ENCODE measurements at regions not wholly inside any gene's neighbourhood (a gene's known extent, or its start where the extent isn't known, plus 50 kb on each side); places are given as distances from the start of the nearest gene placed in this dataset.

DNA sequence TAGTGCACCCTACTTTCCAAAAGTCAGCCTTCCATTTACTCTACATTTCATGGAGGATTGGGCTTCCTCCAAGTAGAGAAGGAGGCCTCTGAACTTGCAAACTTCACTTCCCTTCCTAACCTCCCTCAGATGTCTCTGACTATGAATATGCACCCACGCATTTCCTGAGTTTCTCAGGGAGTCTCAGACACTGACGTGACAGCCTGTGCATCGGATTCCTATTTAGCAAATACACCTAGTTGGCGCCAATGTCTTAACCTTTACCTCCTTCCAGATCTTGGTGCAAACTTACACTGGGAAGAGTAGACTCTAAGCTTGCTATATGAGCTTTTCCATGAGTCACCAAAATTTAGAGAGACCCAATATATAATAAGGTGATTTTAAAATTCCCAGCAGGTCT is 920.1 kb upstream of the AUTS2 start:
- Mint-ChIP-seq H3K9me3 (peaks cover 5% of the 10 kb centered on the region), H3K4me1 (no peaks in the 10 kb centered on the region), H3K27ac (no peak overlapping the region), H3K4me3 (no peak overlapping the region), H3K36me3 (no peaks in the 10 kb centered on the region), H3K27me3 (no peaks in the 10 kb centered on the region)

DNA sequence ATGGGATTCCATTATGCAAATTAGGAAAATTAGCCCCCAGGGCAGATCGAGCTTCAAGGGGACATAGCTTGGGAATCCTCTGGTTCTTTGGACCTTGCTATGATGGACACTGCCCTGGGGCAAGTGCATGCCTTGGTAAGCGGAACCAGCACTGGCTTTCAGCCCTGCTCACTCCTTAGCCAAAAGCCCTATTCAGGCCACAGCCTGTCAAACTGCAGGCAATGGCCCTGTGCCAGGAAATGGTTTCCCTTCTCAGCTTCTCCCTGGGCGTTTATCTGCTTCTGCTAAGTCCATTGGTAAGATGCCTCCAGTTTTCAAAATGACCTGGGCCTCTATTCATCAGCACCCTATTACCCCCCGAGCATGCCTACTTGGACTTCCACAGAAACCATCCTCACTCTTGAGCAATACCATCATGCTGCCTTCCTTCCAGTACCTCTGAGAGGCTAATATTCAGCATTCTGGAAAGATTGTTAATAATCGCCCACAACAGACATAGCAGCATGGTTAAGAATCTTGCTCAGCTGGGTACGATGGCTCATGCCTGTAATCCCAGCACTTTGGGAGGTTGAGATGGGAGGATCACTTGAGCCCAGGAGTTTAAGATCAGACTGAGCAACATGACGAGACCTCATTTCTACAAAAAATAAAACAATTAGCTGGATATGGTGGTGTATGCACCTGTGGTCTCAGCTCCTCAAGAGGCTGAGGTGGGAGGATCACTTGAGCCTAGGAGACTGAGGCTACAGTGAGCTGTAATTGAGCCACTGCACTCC is 918.6 kb upstream of the AUTS2 start:
- Mint-ChIP-seq H3K27me3 (no peaks in the 10 kb centered on the region), H3K9me3 (peaks cover 5% of the 10 kb centered on the region), H3K4me3 (no peak overlapping the region), H3K36me3 (no peaks in the 10 kb centered on the region), H3K27ac (no peak overlapping the region), H3K4me1 (no peaks in the 10 kb centered on the region)

DNA sequence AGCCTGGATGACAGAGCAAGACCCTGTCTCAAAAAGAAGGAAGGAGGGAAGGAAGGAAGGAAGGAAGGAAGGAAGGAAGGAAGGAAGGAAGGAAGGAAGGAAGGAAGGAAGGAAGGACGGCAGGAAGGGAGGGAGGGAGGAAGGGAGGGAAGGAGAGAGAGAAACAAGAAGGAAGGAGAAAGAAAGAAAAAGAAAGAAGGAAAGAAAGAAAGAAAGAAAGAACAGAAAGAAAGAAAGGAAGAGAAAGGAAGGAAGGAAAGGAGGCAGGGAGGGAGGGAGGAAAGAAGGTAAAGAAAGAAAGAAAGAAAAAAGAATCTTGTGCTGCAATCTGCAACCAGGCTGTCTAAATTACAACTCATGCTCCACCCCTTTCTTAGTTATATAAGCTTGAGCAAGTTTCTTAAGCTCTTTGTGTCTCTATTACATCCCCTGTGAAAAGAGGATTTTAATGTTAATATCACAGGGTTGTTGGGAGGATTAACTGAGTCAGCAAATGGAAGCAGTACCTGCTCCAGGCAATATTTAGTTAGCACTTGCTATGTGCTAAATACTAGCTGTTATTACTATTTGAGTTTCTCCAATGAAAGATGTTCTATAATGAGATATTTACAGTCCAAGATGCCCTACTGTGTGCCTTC is 917.9 kb upstream of the AUTS2 start:
- Mint-ChIP-seq H3K4me3 (no peak overlapping the region), H3K27me3 (no peaks in the 10 kb centered on the region), H3K9me3 (peaks cover 3% of the 10 kb centered on the region), H3K27ac (no peak overlapping the region), H3K36me3 (no peaks in the 10 kb centered on the region), H3K4me1 (no peaks in the 10 kb centered on the region)

DNA sequence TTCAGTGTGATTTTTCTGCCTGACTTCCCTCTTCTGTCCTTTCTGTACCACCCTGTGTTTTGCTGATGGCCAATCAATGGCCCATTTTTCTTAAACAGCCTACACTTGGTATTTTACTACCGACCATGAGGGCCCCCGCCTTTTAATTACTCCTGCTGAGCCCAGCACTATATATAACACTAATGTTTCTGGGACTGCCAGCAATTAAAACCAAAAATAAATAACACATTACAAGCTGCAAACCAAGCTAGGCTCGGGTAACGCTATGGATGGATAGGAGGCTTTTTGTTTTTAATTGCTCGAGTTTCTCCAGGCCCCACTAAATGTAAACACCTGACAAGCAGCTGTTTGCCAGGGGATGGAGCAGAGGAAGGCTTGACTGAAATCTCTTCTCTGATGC is 915.4 kb upstream of the AUTS2 start:
- no peak overlapping the region for H3K27ac Mint-ChIP-seq
- no peaks in the 10 kb centered on the region for H3K9me3 Mint-ChIP-seq
- no peaks in the 10 kb centered on the region for H3K36me3 Mint-ChIP-seq
- no peak overlapping the region for H3K4me3 Mint-ChIP-seq
- H3K4me1 Mint-ChIP-seq, result no peaks in the 10 kb centered on the region
- H3K27me3 Mint-ChIP-seq, result no peaks in the 10 kb centered on the region

DNA sequence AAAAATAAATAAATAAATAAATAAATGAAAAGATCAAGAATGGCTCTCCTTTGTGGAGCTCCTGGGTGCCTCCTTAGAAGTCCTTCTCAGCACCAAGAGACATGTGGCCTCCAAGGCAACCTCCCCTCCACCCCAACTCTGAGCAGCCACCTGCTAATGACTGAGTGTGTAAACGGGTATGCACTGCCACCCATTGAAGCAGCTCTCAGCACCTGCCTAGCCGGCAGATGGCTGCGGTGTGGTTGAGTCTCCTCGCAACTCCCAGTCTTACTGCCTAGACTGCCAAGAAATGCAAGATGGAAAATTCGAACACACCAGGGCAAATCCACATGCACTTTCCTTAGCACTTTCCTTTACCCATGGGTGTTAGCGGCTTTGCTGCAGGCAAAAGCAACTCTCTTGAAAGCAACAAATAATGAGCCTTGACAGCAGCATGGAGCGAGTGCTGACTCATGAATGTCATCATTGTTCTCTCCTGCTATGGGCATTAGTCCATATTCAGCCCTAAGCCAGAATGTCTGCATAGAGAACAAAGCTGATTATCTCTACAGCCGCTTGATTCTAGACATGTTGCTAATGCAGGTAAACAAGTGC is 913.9 kb upstream of the AUTS2 start:
- Mint-ChIP-seq H3K36me3 (no peaks in the 10 kb centered on the region), H3K27ac (no peak overlapping the region), H3K4me1 (no peaks in the 10 kb centered on the region), H3K4me3 (no peak overlapping the region), H3K9me3 (peaks cover 7% of the 10 kb centered on the region), H3K27me3 (no peaks in the 10 kb centered on the region)

DNA sequence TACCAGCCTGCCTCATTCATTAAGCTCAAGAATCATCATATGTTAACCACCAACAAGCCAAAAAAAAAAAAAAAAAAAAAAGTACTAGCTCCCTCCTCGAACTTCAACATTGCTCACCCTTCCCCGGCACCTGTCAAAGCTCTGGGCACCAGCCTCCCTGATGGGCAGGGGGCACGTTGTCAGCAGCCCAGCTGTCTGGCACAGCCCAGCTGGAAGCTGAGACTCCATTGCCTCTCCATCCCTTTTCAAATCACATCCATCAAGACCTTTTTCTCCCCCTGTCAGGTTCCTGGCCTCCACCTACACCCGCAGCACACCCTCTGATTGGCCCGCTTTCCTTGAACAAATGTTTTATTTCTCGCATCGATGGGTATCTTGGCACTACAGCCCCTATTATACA is 913.3 kb upstream of the AUTS2 start:
- H3K4me3 Mint-ChIP-seq, result no peak overlapping the region
- no peaks in the 10 kb centered on the region for H3K36me3 Mint-ChIP-seq
- no peak overlapping the region for H3K27ac Mint-ChIP-seq
- peaks cover 7% of the 10 kb centered on the region for H3K9me3 Mint-ChIP-seq
- H3K27me3 Mint-ChIP-seq, result no peaks in the 10 kb centered on the region
- no peaks in the 10 kb centered on the region for H3K4me1 Mint-ChIP-seq

DNA sequence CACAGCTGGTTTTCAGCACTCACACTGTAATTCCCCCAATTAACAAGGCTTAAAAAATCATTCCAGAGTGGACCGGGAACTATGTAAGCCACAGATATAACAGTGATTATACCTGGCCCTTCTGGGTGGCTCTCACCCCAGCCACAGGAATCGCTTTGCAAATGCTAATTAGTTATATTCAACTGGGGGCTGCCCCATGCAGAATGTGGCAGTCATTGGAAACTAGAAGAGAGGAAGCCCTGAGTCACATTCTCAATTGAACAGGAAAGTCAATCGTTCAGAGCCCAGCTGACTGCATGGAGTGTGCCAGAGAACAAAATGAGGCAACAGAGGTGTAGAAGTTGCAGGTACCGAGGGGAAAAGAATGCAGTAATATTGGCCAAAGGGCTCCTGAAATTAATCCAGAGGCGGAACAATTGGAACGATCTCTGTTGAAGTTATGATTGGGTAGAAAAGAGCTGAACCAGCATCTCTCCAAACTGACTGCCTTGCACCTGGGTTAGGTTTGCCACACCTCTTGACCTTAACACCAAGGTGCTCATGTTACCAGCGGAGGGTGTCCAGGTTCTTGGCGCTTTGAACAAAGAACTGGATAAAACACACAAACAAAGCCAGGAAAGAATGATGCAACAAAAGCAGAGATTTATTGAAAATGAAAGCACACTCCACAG is 909.7 kb upstream of the AUTS2 start:
- H3K27ac Mint-ChIP-seq, result no peak overlapping the region
- H3K27me3 Mint-ChIP-seq, result no peaks in the 10 kb centered on the region
- peaks cover 7% of the 10 kb centered on the region for H3K9me3 Mint-ChIP-seq
- no peaks in the 10 kb centered on the region for H3K36me3 Mint-ChIP-seq
- no peak overlapping the region for H3K4me3 Mint-ChIP-seq
- H3K4me1 Mint-ChIP-seq, result no peaks in the 10 kb centered on the region

DNA sequence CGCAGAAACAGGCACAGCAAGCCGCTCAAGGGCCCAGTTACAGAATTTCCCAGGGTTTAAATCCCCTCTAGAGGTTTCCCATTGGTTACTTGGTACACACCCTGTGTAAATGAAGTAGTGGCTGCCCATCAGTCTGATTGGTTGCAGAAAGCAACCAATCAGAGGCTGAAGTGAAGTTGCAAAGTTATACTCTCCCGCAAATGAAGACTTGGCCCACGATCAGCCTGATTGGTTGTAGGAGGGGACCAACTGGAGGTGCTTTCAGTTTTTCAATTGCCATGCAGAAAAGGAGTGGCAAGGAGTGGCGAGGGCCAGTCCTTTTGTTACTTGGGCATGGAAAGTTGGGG is 909.2 kb upstream of the AUTS2 start:
- no peak overlapping the region for H3K27ac Mint-ChIP-seq
- H3K4me3 Mint-ChIP-seq, result no peak overlapping the region
- H3K36me3 Mint-ChIP-seq, result no peaks in the 10 kb centered on the region
- H3K27me3 Mint-ChIP-seq, result no peaks in the 10 kb centered on the region
- H3K9me3 Mint-ChIP-seq, result peaks cover 7% of the 10 kb centered on the region
- no peaks in the 10 kb centered on the region for H3K4me1 Mint-ChIP-seq

DNA sequence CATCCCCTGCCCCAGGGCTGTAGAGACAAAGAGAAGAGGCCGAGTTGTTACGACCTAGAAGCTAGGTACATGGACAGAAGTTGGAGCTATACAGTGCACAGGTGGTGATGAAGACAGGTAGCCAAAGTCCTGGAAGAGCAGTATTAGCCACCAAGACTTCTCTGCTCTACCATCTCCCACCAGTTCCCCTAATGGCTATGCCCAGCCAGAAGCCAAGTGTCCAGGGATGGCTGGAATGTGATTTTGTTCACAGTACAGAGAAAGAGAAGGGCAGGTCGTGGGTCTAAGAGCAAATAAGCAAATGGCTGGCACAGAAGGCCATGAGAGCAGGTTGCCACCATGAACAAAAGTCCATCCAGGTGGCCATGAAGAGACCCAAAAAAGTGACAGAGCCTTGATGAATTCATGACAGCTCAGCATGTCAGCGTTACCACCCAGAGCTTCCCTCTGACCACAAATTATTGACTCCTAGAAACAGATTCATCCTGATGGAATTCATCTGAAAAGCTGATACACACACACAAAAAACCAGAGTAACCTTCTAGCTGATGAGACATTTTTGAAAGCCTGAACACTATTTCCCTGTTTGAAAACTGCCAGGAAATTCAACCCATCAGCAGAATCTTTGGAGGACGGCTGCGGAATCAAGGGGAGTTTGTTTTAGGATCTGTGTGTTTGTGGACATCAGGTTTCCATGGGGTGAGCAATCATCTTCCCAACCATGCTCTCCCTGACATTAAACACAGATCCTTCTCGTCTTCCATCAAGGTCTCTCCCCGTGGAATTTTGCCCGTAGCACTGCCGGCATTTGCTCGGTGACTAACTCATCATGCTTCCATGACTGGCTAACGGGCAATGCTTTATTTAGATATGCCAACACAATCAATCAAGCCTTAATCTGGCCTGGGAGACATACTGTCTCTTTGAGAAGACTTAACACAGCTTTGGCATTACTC is 906.7 kb upstream of the AUTS2 start:
- Mint-ChIP-seq H3K27me3 (no peaks in the 10 kb centered on the region), H3K27ac (no peak overlapping the region), H3K4me3 (no peak overlapping the region), H3K9me3 (peaks cover 7% of the 10 kb centered on the region), H3K36me3 (no peaks in the 10 kb centered on the region), H3K4me1 (no peaks in the 10 kb centered on the region)

DNA sequence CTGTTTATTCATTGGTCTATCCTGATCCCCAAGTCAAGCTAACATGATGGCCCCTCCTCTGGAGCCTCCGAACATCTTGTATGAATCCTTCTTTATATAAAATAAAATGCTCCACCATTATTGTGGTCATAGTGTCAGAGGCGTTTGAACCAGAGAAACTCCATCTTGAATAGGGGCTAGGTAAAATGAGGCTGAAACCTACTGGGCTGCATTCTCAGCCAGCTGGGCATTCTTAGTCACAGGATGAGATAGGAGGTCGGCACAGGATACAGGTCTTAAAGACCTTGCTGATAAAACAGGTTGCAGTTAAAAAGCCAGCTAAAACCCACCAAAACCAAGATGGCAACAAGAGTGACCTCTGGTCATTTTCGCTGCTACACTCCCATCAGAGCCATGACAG is 905.8 kb upstream of the AUTS2 start:
- H3K9me3 Mint-ChIP-seq, result peaks cover 7% of the 10 kb centered on the region
- H3K27ac Mint-ChIP-seq, result no peak overlapping the region
- H3K4me3 Mint-ChIP-seq, result no peak overlapping the region
- H3K36me3 Mint-ChIP-seq, result no peaks in the 10 kb centered on the region
- no peaks in the 10 kb centered on the region for H3K4me1 Mint-ChIP-seq
- H3K27me3 Mint-ChIP-seq, result no peaks in the 10 kb centered on the region

DNA sequence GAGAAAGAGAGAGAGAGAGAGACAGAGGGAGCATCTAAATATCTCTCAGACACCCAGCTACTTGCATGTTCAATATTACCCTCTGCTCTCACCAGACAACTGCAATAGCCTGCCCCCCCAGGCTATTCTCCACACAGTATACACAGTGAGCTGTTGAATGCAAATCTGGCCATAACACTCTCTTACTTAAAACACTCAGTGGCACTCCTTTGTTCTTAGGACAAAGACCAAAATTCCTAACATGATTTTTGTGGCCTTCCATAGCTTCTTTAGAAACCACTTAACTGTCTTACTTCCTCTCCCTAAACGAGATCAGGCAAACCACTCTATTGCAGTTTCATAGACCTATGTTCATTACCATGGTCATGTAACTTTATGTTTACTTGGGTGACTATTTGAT is 903.6 kb upstream of the AUTS2 start:
- Mint-ChIP-seq H3K36me3 (no peaks in the 10 kb centered on the region), H3K27ac (no peak overlapping the region), H3K4me3 (no peak overlapping the region), H3K9me3 (no peaks in the 10 kb centered on the region), H3K27me3 (no peaks in the 10 kb centered on the region), H3K4me1 (no peaks in the 10 kb centered on the region)

DNA sequence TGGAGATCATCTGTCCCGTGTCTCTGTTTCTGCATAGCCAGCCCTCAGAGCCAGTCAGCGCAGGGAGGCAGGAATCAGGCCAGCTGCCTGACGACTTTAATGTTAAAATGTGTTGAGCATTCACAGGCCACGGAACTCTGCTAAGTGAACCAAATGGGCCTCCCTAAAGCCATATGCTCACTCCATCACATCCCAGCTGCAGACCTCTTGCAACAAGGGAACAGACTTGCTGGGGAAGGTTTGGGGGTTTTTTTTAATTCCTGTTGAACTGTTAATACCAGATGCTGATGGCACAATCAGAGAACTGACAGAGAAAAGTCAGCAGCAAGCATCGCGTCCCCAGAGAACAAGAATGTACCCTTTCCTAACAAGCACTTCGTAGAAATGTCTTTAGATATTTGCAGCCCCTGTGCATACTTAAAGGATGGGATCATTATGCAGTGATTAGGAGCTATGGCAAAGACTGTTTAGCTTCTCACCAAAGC is 900.4 kb upstream of the AUTS2 start:
- Mint-ChIP-seq H3K27me3 (no peaks in the 10 kb centered on the region), H3K9me3 (no peaks in the 10 kb centered on the region), H3K36me3 (no peaks in the 10 kb centered on the region), H3K4me1 (no peaks in the 10 kb centered on the region), H3K4me3 (no peak overlapping the region), H3K27ac (no peak overlapping the region)

DNA sequence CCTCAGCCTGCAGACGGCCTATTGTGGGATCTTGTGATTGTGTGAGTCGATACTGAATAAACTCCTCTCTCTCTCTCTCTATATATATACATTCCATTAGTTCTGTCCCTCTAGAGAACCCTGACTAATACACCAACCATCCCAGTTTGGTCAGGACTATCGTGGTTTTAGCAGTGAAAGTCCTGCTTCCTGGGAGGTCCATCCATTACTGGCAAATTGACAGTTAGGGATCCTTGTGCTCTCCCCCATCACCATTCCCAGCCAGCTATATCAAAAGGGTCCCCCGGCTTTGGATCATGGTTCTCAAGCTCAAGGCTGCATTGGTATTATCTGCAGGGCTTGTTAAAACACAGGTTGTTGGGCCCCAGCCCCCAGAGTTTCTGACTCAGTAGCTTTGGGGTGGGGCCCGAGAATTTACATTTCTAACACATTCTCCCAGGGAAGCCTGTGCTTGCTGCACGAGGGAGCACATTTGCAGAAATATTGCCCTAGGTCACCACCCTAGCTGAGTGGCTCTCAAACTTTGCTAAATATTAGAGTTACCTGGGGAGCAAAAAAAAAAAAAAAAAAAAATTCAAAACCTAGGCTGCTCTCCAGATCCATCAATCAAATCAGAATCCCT is 899.1 kb upstream of the AUTS2 start:
- no peaks in the 10 kb centered on the region for H3K36me3 Mint-ChIP-seq
- H3K27ac Mint-ChIP-seq, result no peak overlapping the region
- no peaks in the 10 kb centered on the region for H3K27me3 Mint-ChIP-seq
- H3K9me3 Mint-ChIP-seq, result peaks cover 3% of the 10 kb centered on the region
- H3K4me1 Mint-ChIP-seq, result no peaks in the 10 kb centered on the region
- no peak overlapping the region for H3K4me3 Mint-ChIP-seq

DNA sequence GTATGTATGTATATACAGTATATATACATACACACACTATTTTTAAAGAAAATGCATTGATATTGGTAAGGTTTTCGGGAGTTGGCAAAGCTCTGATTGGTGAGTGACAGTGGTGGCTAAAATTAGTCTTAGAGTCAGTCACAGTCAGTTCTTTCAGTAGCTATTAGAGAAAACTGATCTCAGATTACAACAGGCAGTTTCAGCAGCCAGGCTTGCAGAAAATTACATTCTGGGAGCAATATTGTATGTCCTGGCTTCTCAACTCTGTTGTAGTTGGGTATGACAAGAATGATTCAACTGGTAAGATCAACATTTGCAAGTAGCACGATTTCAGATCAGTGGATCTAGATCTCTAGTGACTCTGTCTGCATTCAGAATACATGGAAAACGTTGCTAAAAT is 897.9 kb upstream of the AUTS2 start:
- no peak overlapping the region for H3K27ac Mint-ChIP-seq
- peaks cover 4% of the 10 kb centered on the region for H3K9me3 Mint-ChIP-seq
- H3K4me1 Mint-ChIP-seq, result no peaks in the 10 kb centered on the region
- no peaks in the 10 kb centered on the region for H3K27me3 Mint-ChIP-seq
- H3K4me3 Mint-ChIP-seq, result no peak overlapping the region
- no peaks in the 10 kb centered on the region for H3K36me3 Mint-ChIP-seq

DNA sequence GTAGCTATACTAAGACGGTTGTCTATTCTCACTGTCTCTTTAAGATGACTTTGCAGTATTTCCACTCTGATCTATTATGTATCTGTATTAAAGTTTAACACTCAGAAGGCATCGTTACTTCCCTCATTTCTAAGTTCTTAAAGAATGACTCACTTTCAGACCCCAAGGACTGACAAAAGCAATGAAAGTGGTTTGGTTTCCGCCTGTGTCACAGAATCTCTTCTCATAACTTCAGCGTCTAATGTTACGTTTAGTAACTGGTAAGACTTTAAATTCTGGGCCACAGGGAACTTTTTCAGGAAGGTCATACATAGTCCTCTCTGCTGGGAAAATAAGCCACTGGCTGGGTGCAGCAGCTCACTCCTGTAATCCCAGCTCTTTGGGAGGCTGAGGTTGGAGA is 892.0 kb upstream of the AUTS2 start:
- peaks cover 4% of the 10 kb centered on the region for H3K9me3 Mint-ChIP-seq
- no peaks in the 10 kb centered on the region for H3K4me1 Mint-ChIP-seq
- no peaks in the 10 kb centered on the region for H3K36me3 Mint-ChIP-seq
- H3K27me3 Mint-ChIP-seq, result no peaks in the 10 kb centered on the region
- no peak overlapping the region for H3K27ac Mint-ChIP-seq
- H3K4me3 Mint-ChIP-seq, result no peak overlapping the region
